Mesenchymal stem cell (in vitro differentiated cells and primary cell): ENCODE measurements at regions not wholly inside any gene's neighbourhood (a gene's known extent, or its start where the extent isn't known, plus 50 kb on each side); places are given as distances from the start of the nearest gene placed in this dataset.

ENCODE experiments used
- DNase-seq: peaks from one replicate; pipeline ENCODE4 v3.0.0-alpha.2; 2013
- H2AFZ ChIP-seq: one replicate; pipeline ENCODE4 v1.6.1; 2013; ENCODE audit warnings: low read depth, mild to moderate bottlenecking, control low read depth, inconsistent platforms, low read length, moderate library complexity
- H2AK5ac ChIP-seq: 2 replicates; pipeline ENCODE4 v1.6.1; 2013; ENCODE audit warnings: low read length, moderate library complexity, mild to moderate bottlenecking, inconsistent platforms; ENCODE audit not compliant: severe bottlenecking
- H2BK120ac ChIP-seq: one replicate; pipeline ENCODE4 v1.6.1; 2013; ENCODE audit warnings: low read depth, mild to moderate bottlenecking, inconsistent platforms, low read length, moderate library complexity
- H2BK12ac ChIP-seq, 2 experiments: one replicate each; pipeline ENCODE4 v1.6.1; 2013; ENCODE audit warnings: inconsistent platforms in 2 of 2, low read length in 2 of 2, mild to moderate bottlenecking in 2 of 2, moderate library complexity in 2 of 2, control low read depth in 1 of 2
- H2BK15ac ChIP-seq: one replicate; pipeline ENCODE4 v1.6.1; 2013; ENCODE audit warnings: mild to moderate bottlenecking, low read depth, inconsistent platforms; ENCODE audit not compliant: poor library complexity, severe bottlenecking
- H2BK5ac ChIP-seq: 2 replicates; pipeline ENCODE4 v1.6.1; 2013; ENCODE audit warnings: low read depth, mild to moderate bottlenecking, low read length, control low read depth, inconsistent platforms; ENCODE audit not compliant: poor library complexity, severe bottlenecking
- H3K14ac ChIP-seq, 2 experiments: one replicate each; pipeline ENCODE4 v1.6.1; 2013; ENCODE audit warnings: inconsistent platforms in 2 of 2, low read length in 2 of 2, control low read depth in 1 of 2, mild to moderate bottlenecking in 1 of 2, moderate library complexity in 1 of 2
- H3K18ac ChIP-seq, 2 experiments: one replicate each; pipeline ENCODE4 v1.6.1; 2013; ENCODE audit warnings: inconsistent platforms in 2 of 2, low read length in 2 of 2, control low read depth in 1 of 2, low read depth in 1 of 2, mild to moderate bottlenecking in 1 of 2
- H3K23ac ChIP-seq, 2 experiments: one replicate each; pipeline ENCODE4 v1.6.1; 2013; ENCODE audit warnings: inconsistent platforms in 2 of 2, low read length in 2 of 2, mild to moderate bottlenecking in 2 of 2, moderate library complexity in 2 of 2, control low read depth in 1 of 2
- H3K27ac ChIP-seq: 2 replicates; pipeline ENCODE4 v1.5.1; 2013; ENCODE audit warnings: mild to moderate bottlenecking, moderate library complexity, low read length, control low read depth, inconsistent platforms; ENCODE audit not compliant: poor library complexity, severe bottlenecking
- H3K27me3 ChIP-seq, 2 experiments: 2 replicates each; pipeline versions ENCODE4 v1.6.1 to v1.7.0; 2013; ENCODE audit warnings: low read length in 2 of 2, mild to moderate bottlenecking in 2 of 2, moderate library complexity in 2 of 2, control low read depth in 1 of 2, inconsistent platforms in 1 of 2; ENCODE audit not compliant: control insufficient read depth in 1 of 2, insufficient read depth in 1 of 2
- H3K36me3 ChIP-seq, 2 experiments: 2 replicates each; pipeline versions ENCODE4 v1.6.1 to v1.7.0; 2013; ENCODE audit warnings: low read length in 2 of 2, control low read depth in 1 of 2, inconsistent platforms in 1 of 2, low read depth in 1 of 2, mild to moderate bottlenecking in 1 of 2; ENCODE audit not compliant: insufficient read depth in 2 of 2, control insufficient read depth in 1 of 2
- H3K4ac ChIP-seq, 2 experiments: one replicate each; pipeline ENCODE4 v1.6.1; 2013; ENCODE audit warnings: inconsistent platforms in 2 of 2, low read length in 2 of 2, mild to moderate bottlenecking in 2 of 2, moderate library complexity in 2 of 2, control low read depth in 1 of 2, low read depth in 1 of 2
- H3K4me1 ChIP-seq: 2 replicates; pipeline ENCODE4 v1.6.1; 2013; ENCODE audit warnings: low read depth, low read length, control low read depth; ENCODE audit not compliant: control insufficient read depth, insufficient read depth
- H3K4me2 ChIP-seq: 2 replicates; pipeline ENCODE4 v1.6.1; 2013; ENCODE audit warnings: low read length, mild to moderate bottlenecking, inconsistent platforms; ENCODE audit not compliant: poor library complexity, severe bottlenecking
- H3K4me3 ChIP-seq, 2 experiments: 2 replicates each; pipeline versions ENCODE4 v1.5.1 to v1.7.0; 2013; ENCODE audit warnings: low read length in 2 of 2, mild to moderate bottlenecking in 2 of 2, control low read depth in 1 of 2, low read depth in 1 of 2; ENCODE audit not compliant: insufficient read depth in 1 of 2
- H3K79me1 ChIP-seq: replicated peaks from 2 replicates; pipeline ENCODE4 v1.6.1; 2013; ENCODE audit warnings: mild to moderate bottlenecking, control low read depth, low read length, inconsistent platforms; ENCODE audit not compliant: poor library complexity, severe bottlenecking
- H3K9ac ChIP-seq: 2 replicates; pipeline ENCODE4 v1.7.0; 2013; ENCODE audit warnings: mild to moderate bottlenecking, low read length, moderate library complexity
- H3K9me3 ChIP-seq: 2 replicates; pipeline ENCODE4 v1.7.0; 2013; ENCODE audit warnings: mild to moderate bottlenecking, low read length; ENCODE audit not compliant: control insufficient read depth
- H4K8ac ChIP-seq: one replicate; pipeline ENCODE4 v1.6.1; 2013; ENCODE audit warnings: inconsistent platforms, mild to moderate bottlenecking, low read length, moderate library complexity
- H4K91ac ChIP-seq: one replicate; pipeline ENCODE4 v1.6.1; 2013; ENCODE audit warnings: mild to moderate bottlenecking, low read length, inconsistent platforms
- WGBS: methylation state at CpG from one replicate; pipeline ENCODE4 v1.1.7; 2013; ENCODE audit warnings: mixed read lengths; 5-methylcytosine and 5-hydroxymethylcytosine counted together

DNA sequence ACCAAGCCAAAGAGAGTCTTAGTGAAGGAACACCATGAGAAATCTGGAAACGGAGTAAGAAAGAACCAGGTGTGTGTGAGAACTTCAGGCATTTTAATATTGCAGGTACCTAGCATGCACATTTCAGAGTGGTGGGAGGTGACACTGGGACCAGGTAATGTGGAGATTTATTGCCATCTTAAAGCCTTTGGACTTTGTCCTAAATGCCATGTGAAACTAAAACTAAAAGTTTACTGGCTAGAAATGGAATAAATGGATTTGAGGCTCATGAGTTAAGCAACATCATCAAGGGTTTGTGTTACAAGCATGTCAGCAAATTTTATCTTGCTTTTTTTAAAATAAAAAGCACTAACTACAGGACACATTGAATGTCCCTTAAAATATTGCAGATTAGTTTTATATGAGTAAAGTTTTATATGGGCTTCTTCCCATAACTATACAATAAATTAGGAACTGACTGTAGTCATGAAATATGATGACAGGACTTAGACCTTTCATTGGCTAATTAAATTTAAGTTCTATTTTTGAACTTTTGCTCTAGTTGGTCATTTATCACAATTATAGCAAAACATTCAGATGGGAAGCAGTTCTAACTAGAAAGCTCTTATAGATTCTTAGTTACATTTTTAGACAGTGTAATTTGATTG is 721.1 kb upstream of the NOVA1 start:
- H3K36me3 ChIP-seq: no peaks in the 10 kb centered on the region
- H4K91ac ChIP-seq: no peak overlapping the region
- H3K14ac ChIP-seq: no peak overlapping the region
- H3K9ac ChIP-seq: no peak overlapping the region
- H3K27me3 ChIP-seq: no peaks in the 10 kb centered on the region
- no peak overlapping the region for H2BK15ac ChIP-seq
- H2AK5ac ChIP-seq: no peak overlapping the region
- H3K4me1 ChIP-seq: no peaks in the 10 kb centered on the region
- H2BK120ac ChIP-seq: no peak overlapping the region
- WGBS: 50% methylated on average over 1 of the region's 1 CpG
- no peak overlapping the region for H3K23ac ChIP-seq
- H3K79me1 ChIP-seq: no peaks in the 10 kb centered on the region
- no peak overlapping the region for H3K18ac ChIP-seq
- no peak overlapping the region for H3K4me3 ChIP-seq
- no peak overlapping the region for H3K4me2 ChIP-seq
- H2BK12ac ChIP-seq: no peak overlapping the region
- H3K27ac ChIP-seq: no peak overlapping the region
- no peaks in the 10 kb centered on the region for H3K9me3 ChIP-seq
- no peak overlapping the region for H2AFZ ChIP-seq
- no peak overlapping the region for H2BK5ac ChIP-seq
- H3K4ac ChIP-seq: no peak overlapping the region
- no peak overlapping the region for H4K8ac ChIP-seq
- DNase-seq: no peak

GRCh38 chr14:27320261-27320660 is 722.4 kb upstream of the NOVA1 start:
- Histone ChIP-seq H3K23ac (no peak overlapping the region), H2BK120ac (no peak overlapping the region), H3K36me3 (no peaks in the 10 kb centered on the region), H3K27me3 (no peaks in the 10 kb centered on the region), H3K9me3 (peaks cover 7% of the 10 kb centered on the region), H3K4me2 (no peak overlapping the region), H4K91ac (no peak overlapping the region), H2AFZ (no peak overlapping the region), H2BK15ac (no peak overlapping the region), H3K27ac (no peak overlapping the region), H2BK5ac (no peak overlapping the region), H2BK12ac (no peak overlapping the region), H3K4me1 (no peaks in the 10 kb centered on the region), H4K8ac (no peak overlapping the region), H2AK5ac (no peak overlapping the region), H3K79me1 (no peaks in the 10 kb centered on the region), H3K18ac (no peak overlapping the region), H3K4ac (no peak overlapping the region), H3K4me3 (no peak overlapping the region), H3K14ac (no peak overlapping the region), H3K9ac (no peak overlapping the region)
- no peak for DNase-seq

DNA sequence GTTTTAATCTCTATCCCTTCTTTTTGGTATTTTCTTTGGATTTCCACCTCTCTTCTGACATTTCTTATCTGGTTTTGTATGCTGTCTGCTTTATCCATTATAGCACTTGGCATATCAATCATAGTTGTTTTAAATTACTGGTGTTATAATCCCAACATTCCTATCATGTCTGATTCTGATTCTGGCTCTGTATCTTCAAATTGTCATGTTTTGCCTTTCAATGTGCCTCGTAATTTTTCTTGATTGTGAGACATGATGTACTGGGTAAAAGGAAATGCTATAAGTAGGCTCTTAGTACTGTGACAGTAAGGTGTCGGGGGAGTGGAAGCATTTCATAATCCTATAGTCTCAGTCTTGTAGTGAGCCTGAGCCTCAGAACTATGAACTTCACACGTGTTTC is 729.3 kb upstream of the NOVA1 start:
- Histone ChIP-seq H2AK5ac (no peak overlapping the region), H3K79me1 (no peaks in the 10 kb centered on the region), H4K8ac (no peak overlapping the region), H3K27ac (no peak overlapping the region), H3K23ac (no peak overlapping the region), H2BK5ac (no peak overlapping the region), H3K9ac (no peak overlapping the region), H2BK15ac (no peak overlapping the region), H2AFZ (no peak overlapping the region), H2BK120ac (no peak overlapping the region), H3K36me3 (no peaks in the 10 kb centered on the region), H2BK12ac (no peak overlapping the region), H3K4ac (no peak overlapping the region), H3K27me3 (no peaks in the 10 kb centered on the region), H3K4me3 (no peak overlapping the region), H3K9me3 (peaks cover 13% of the 10 kb centered on the region), H4K91ac (no peak overlapping the region), H3K18ac (no peak overlapping the region), H3K4me2 (no peak overlapping the region), H3K14ac (no peak overlapping the region), H3K4me1 (no peaks in the 10 kb centered on the region)
- 50% methylated on average over 1 of the region's 3 CpGs for WGBS
- DNase-seq: no peak

DNA sequence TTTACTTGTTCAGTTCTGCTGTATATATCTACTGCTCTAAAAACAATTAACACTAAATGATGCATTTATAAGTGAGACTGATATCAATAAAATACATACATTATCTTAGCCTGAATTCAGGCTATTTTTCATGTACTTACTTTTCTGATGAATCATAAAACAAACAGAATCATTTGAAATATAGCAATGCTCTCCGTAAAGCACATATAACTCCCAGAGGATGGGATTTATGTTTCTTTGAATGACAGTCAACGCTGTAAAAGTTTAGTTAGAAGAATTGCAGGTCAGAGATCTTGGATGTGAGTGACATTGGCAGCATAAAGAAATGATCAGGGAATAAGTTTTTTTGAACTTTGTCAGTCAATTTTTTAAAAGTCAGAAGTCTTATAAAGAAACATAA is 740.2 kb upstream of the NOVA1 start:
- Histone ChIP-seq H4K8ac (no peak overlapping the region), H3K79me1 (no peaks in the 10 kb centered on the region), H2BK120ac (no peak overlapping the region), H2BK5ac (no peak overlapping the region), H3K9ac (no peak overlapping the region), H3K4me3 (no peak overlapping the region), H3K18ac (no peak overlapping the region), H2AFZ (no peak overlapping the region), H2BK12ac (no peak overlapping the region), H4K91ac (no peak overlapping the region), H3K27ac (no peak overlapping the region), H3K4ac (no peak overlapping the region), H3K9me3 (no peaks in the 10 kb centered on the region), H3K23ac (no peak overlapping the region), H2AK5ac (no peak overlapping the region), H3K36me3 (no peaks in the 10 kb centered on the region), H3K14ac (no peak overlapping the region), H3K4me2 (no peak overlapping the region), H3K4me1 (no peaks in the 10 kb centered on the region), H2BK15ac (no peak overlapping the region), H3K27me3 (no peaks in the 10 kb centered on the region)
- 80% methylated on average over 2 of the region's 2 CpGs for WGBS
- DNase-seq: no peak
